GM12891 (cell line): ENCODE measurements at regions not wholly inside any gene's neighbourhood (a gene's known extent, or its start where the extent isn't known, plus 50 kb on each side); places are given as distances from the start of the nearest gene placed in this dataset.

Source experiments
- PAX5 ChIP-seq: IDR thresholded peaks from 2 replicates; pipeline ENCODE4 v1.6.1; 2011; ENCODE audit warnings: low read length, moderate library complexity, mild to moderate bottlenecking; ENCODE audit not compliant: insufficient read depth, severe bottlenecking
- POLR2A ChIP-seq: IDR thresholded peaks from 2 replicates; pipeline ENCODE4 v1.6.1; 2011; ENCODE audit warnings: low read depth, low read length, control low read depth
- POLR2AphosphoS5 ChIP-seq: IDR thresholded peaks from 2 replicates; pipeline ENCODE4 v1.6.1; 2011; ENCODE audit warnings: low read depth, low read length, control low read depth
- POU2F2 ChIP-seq: IDR thresholded peaks from 2 replicates; pipeline ENCODE4 v1.6.1; 2011; ENCODE audit warnings: low read depth, mild to moderate bottlenecking, control low read depth, low read length, moderate library complexity
- SPI1 ChIP-seq: IDR thresholded peaks from 2 replicates; pipeline ENCODE4 v1.6.1; 2011; ENCODE audit warnings: low read depth, low read length, control low read depth
- TAF1 ChIP-seq: IDR thresholded peaks from 2 replicates; pipeline ENCODE4 v1.6.1; 2011; ENCODE audit warnings: low read depth, low read length, control low read depth

DNA sequence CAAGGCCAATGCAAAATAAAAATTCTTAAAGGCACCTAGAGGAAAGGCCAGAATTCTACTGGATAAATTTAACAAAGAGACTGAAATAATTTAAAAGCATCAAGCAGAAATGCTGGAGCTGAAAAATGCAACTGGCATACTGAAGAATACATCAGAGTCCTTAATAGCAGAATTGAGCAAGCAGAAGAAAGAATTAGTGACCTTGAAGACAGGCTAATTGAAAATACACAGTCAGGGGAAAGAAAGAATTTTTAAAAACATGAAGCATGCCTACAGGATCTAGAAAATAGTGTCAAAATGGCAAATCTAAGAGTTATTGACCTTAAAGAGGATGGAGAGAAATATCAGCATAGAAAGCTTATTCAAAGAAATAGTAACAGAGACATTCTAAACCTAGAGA lies 371.7 kb downstream of the KLHL13 start:
- TF ChIP-seq POLR2AphosphoS5, result no peak
- no peak for TF ChIP-seq SPI1
- TF ChIP-seq TAF1, result no peak
- TF ChIP-seq POLR2A, result no peak
- TF ChIP-seq PAX5, result no peak
- TF ChIP-seq POU2F2, result no peak
